Mucosa of descending colon (tissue), 3 donors: ENCODE measurements at regions not wholly inside any gene's neighbourhood (a gene's known extent, or its start where the extent isn't known, plus 50 kb on each side); places are given as distances from the start of the nearest gene placed in this dataset.

Source experiments
- ATAC-seq: fragments of 200-7000 bp; cut with Tn5 transposase; one replicate; pipeline ENCODE4 v1.9.1; 2020; ENCODE audit warnings: mild to moderate bottlenecking, moderate library complexity
- DNase-seq, 3 donors: peaks; one replicate each; pipeline ENCODE4 v3.0.0-alpha.2; 2020
- H3K36me3 ChIP-seq: fragments of 200-600 bp; one replicate; pipeline ENCODE4 v1.8.0; 2021; ENCODE audit warnings: low read depth, mild to moderate bottlenecking
- H3K4me1 ChIP-seq: fragments of 200-600 bp; one replicate; pipeline ENCODE4 v1.8.0; 2021; ENCODE audit warnings: low read depth, mild to moderate bottlenecking
- H3K4me3 ChIP-seq: fragments of 200-600 bp; one replicate; pipeline ENCODE4 v1.8.0; 2021; ENCODE audit warnings: mild to moderate bottlenecking
- H3K9me3 ChIP-seq: fragments of 200-600 bp; one replicate; pipeline ENCODE4 v1.8.0; 2021; ENCODE audit warnings: mild to moderate bottlenecking
- CTCF ChIP-seq: fragments of 200-600 bp; IDR thresholded peaks from one replicate; pipeline ENCODE4 v1.8.0; 2022; ENCODE audit warnings: antibody characterized with exemption, mild to moderate bottlenecking
- intact Hi-C, 2 donors: fragments of 100-400 bp; cut with DNase I in 1 of 2; cut with micrococcal nuclease in 1 of 2; formaldehyde crosslinking; loops; one replicate each; pipeline versions ENCODE4 v1.11.0 to v1.11.1; 2022; cut with DNase I, micrococcal nuclease
- donor health status: DM: no; HTN: no; CAD: no; lungs with moderate emphysema.
- donor health status: DM: no; HTN: no; CAD: no.
- donor health status: DM: no; HTN: yes; CAD: no.

GRCh38 chr7:62361-63116 lies 129.8 kb upstream of the FAM20C start:
- Histone ChIP-seq H3K4me3 (no peak overlapping the region), H3K36me3 (no peaks in the 10 kb centered on the region), H3K4me1 (no peaks in the 10 kb centered on the region), H3K9me3 (no peaks in the 10 kb centered on the region)
- ATAC-seq (no peak), DNase-seq (no peak)
- TF ChIP-seq CTCF, result no peak
- intact Hi-C loops, result no loop called here

- Histone ChIP-seq H3K9me3 (no peaks in the 10 kb centered on the region), H3K36me3 (no peaks in the 10 kb centered on the region), H3K4me3 (no peak overlapping the region), H3K4me1 (no peaks in the 10 kb centered on the region)
- ATAC-seq (no peak), DNase-seq (no peak)
- TF ChIP-seq CTCF, result no peak
- intact Hi-C loops, result no loop called here
Measured at GRCh38 chr7:63117-63480, 129.3 kb upstream of the FAM20C start.

GRCh38 chr7:63521-64021 lies 128.8 kb upstream of the FAM20C start:
- intact Hi-C loops, result no loop called here
- Histone ChIP-seq H3K4me3 (no peak overlapping the region), H3K36me3 (no peaks in the 10 kb centered on the region), H3K4me1 (no peaks in the 10 kb centered on the region), H3K9me3 (no peaks in the 10 kb centered on the region)
- no peak for TF ChIP-seq CTCF
- no peak for DNase-seq
- no peak for ATAC-seq

GRCh38 chr7:64098-64915 lies 128.1 kb upstream of the FAM20C start:
- Histone ChIP-seq H3K4me1 (no peaks in the 10 kb centered on the region), H3K36me3 (no peaks in the 10 kb centered on the region), H3K9me3 (no peaks in the 10 kb centered on the region), H3K4me3 (no peak overlapping the region)
- TF ChIP-seq CTCF, result no peak
- intact Hi-C loops, result no loop called here
- DNase-seq, result peak in 1 of 3 donors; percentile 70
- peak; percentile 49 for ATAC-seq

- ATAC-seq, result no peak
- Histone ChIP-seq H3K4me3 (no peak overlapping the region), H3K9me3 (no peaks in the 10 kb centered on the region), H3K36me3 (no peaks in the 10 kb centered on the region), H3K4me1 (no peaks in the 10 kb centered on the region)
- intact Hi-C loops, result no loop called here
- DNase-seq, result no peak
- TF ChIP-seq CTCF, result no peak
Measured at GRCh38 chr7:64916-65341, 127.4 kb upstream of the FAM20C start.
